HG02973 (cell line): ENCODE measurements at regions not wholly inside any gene's neighbourhood (a gene's known extent, or its start where the extent isn't known, plus 50 kb on each side); places are given as distances from the start of the nearest gene placed in this dataset.

Experiments used
- ATAC-seq: cut with Tn5 transposase; IDR thresholded peaks from one replicate; pipeline ENCODE4 v1.9.1; 2021; ENCODE audit warnings: moderate library complexity; ENCODE audit not compliant: unreplicated experiment

GRCh38 chr12:103178366-103179080 is 221.0 kb downstream of the ASCL1 start:
- no peak for ATAC-seq

- ATAC-seq, result peak; percentile 95
Measured at GRCh38 chr12:103181366-103182152, 224.1 kb downstream of the ASCL1 start.

- no peak for ATAC-seq
Measured at GRCh38 chr12:103182299-103182698, 224.8 kb downstream of the ASCL1 start.

GRCh38 chr12:103196467-103196866 is 239.0 kb downstream of the ASCL1 start:
- ATAC-seq, result no peak

- no peak for ATAC-seq
Measured at GRCh38 chr12:103197725-103198388, 240.4 kb downstream of the ASCL1 start.

GRCh38 chr12:103198499-103198898 is 241.0 kb downstream of the ASCL1 start:
- no peak for ATAC-seq

- no peak for ATAC-seq
Measured at GRCh38 chr12:103205906-103206305, 248.4 kb downstream of the ASCL1 start.

GRCh38 chr12:103207936-103208335 is 250.5 kb downstream of the ASCL1 start:
- no peak for ATAC-seq

- no peak for ATAC-seq
Measured at GRCh38 chr12:103241184-103241583, 254.6 kb downstream of the C12orf42 start.

- no peak for ATAC-seq
Measured at GRCh38 chr12:103244596-103244995, 251.2 kb downstream of the C12orf42 start.

GRCh38 chr12:103247531-103247930 is 248.2 kb downstream of the C12orf42 start:
- ATAC-seq, result no peak

- no peak for ATAC-seq
Measured at GRCh38 chr12:103249607-103250006, 246.2 kb downstream of the C12orf42 start.

GRCh38 chr12:103250487-103250886 is 245.3 kb downstream of the C12orf42 start:
- no peak for ATAC-seq
